HG02798 (cell line): ENCODE measurements at regions not wholly inside any gene's neighbourhood (a gene's known extent, or its start where the extent isn't known, plus 50 kb on each side); places are given as distances from the start of the nearest gene placed in this dataset.

Source experiments
- ATAC-seq: cut with Tn5 transposase; IDR thresholded peaks from one replicate; pipeline ENCODE4 v1.9.1; 2021; ENCODE audit warnings: mild to moderate bottlenecking; ENCODE audit not compliant: unreplicated experiment, poor library complexity

- no peak for ATAC-seq
Observed at GRCh38 chr7:98040626-98041360, 50.8 kb upstream of the OCM2 start.

DNA sequence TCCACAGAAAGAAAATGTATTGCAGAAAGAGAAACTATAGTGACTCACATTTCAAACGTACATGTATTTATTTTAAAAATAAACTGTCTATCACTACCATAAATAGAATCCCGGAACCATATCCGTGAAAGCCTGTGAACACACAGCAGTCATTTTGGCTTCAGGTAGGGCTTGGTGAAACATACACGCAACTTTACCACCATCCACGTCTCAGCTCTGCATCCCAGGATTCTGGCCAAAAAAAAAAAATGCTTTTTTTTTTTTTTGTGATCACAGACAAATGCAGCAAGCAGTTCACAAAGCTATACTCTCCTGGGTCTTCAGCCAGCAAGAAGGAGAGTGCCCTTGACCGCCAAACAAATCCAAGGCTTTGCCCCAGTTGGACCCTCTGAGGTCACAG is 56.8 kb upstream of the OCM2 start:
- ATAC-seq = no peak

- no peak for ATAC-seq
Observed at GRCh38 chr7:98049034-98049433, 57.6 kb upstream of the LMTK2 start.

GRCh38 chr7:98051118-98051744 is 55.4 kb upstream of the LMTK2 start:
- ATAC-seq = peak; percentile 64

DNA sequence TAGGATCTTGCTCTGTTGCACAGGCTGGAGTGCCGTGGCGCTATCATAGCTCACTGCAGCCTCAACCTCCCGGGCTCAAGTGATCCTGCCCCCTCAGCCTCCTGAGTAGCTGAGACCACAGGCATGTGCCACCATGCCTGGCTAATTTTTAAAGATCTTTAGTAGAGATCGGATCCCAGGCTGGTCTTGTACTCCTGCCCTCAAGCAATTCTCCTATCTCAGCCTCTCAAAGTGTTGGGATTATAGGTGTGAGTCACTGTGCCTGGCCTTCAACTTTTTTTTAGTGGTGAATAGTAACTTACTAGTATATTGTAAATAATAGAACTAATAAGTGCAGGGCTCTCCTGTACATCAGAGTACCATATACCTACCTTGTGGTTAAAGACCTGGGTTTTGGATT is 52.1 kb upstream of the LMTK2 start:
- ATAC-seq = no peak

DNA sequence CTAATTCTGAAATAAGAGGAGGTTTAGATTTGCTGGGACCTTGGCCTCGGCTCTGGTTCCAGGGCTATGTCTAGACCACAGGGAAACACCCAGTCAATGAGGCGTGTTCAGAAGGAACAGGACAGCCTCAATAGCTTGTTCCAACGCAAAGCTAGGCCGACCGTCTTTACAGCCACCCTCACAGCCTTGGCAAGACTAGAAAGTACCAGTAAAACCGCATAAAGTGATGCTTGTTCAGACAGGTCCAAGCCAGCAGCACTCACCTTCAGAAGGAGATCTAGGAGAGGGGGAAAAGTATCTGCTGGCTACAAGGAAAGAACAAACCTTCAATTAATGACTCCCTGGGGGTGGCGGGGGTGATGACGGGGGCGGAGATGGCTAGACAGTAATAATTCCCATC is 50.1 kb upstream of the LMTK2 start:
- ATAC-seq = no peak
